Mesothelial cell of epicardium (in vitro differentiated cells): ENCODE measurements at regions not wholly inside any gene's neighbourhood (a gene's known extent, or its start where the extent isn't known, plus 50 kb on each side); places are given as distances from the start of the nearest gene placed in this dataset.

ENCODE experiments used
- DNase-seq, 2 experiments: peaks; one replicate each; pipeline ENCODE4 v3.0.0; 2021; ENCODE audit warnings: low spot score in 2 of 2; ENCODE audit not compliant: unreplicated experiment in 2 of 2
- H3K27ac Mint-ChIP-seq: 2 replicates; pipeline ENCODE4 v1.8.0; 2021; ENCODE audit warnings: mixed read lengths
- H3K27me3 Mint-ChIP-seq: 2 replicates; pipeline ENCODE4 v1.8.0; 2021; ENCODE audit warnings: low read depth, mixed read lengths
- H3K36me3 Mint-ChIP-seq: 2 replicates; pipeline ENCODE4 v1.8.0; 2021; ENCODE audit warnings: mixed read lengths
- H3K4me1 Mint-ChIP-seq: 2 replicates; pipeline ENCODE4 v1.8.0; 2021; ENCODE audit warnings: mixed read lengths
- H3K4me3 Mint-ChIP-seq: 2 replicates; pipeline ENCODE4 v1.8.0; 2021; ENCODE audit warnings: mild to moderate bottlenecking, moderate library complexity, mixed read lengths
- H3K9me3 Mint-ChIP-seq: 2 replicates; pipeline ENCODE4 v1.8.0; 2021; ENCODE audit warnings: mixed read lengths
- CTCF ChIP-seq: fragments of 200-600 bp; sonication (generic); IDR thresholded peaks from one replicate; pipeline ENCODE4 v1.5.0; 2021; ENCODE audit warnings: antibody characterized with exemption; ENCODE audit not compliant: unreplicated experiment

- TF ChIP-seq CTCF: no peak
- H3K9me3 Mint-ChIP-seq: peaks cover 7% of the 10 kb centered on the region
- no peak for DNase-seq
- no peak overlapping the region for H3K4me3 Mint-ChIP-seq
- H3K27ac Mint-ChIP-seq: no peak overlapping the region
- no peaks in the 10 kb centered on the region for H3K36me3 Mint-ChIP-seq
- no peaks in the 10 kb centered on the region for H3K4me1 Mint-ChIP-seq
- peaks cover 14% of the 10 kb centered on the region for H3K27me3 Mint-ChIP-seq
Observed at GRCh38 chr15:53416219-53416940, 343.1 kb downstream of the WDR72 start.

GRCh38 chr15:53414167-53414566, 345.3 kb downstream of the WDR72 start:
- Mint-ChIP-seq H3K36me3 (no peaks in the 10 kb centered on the region), H3K4me3 (no peak overlapping the region), H3K27me3 (peaks cover 9% of the 10 kb centered on the region), H3K27ac (no peak overlapping the region), H3K4me1 (no peaks in the 10 kb centered on the region), H3K9me3 (peaks cover 6% of the 10 kb centered on the region)
- TF ChIP-seq CTCF: no peak
- no peak for DNase-seq

GRCh38 chr15:53412542-53412941, 346.9 kb downstream of the WDR72 start:
- DNase-seq: no peak
- Mint-ChIP-seq H3K4me3 (no peak overlapping the region), H3K27me3 (peaks cover 12% of the 10 kb centered on the region), H3K9me3 (no peaks in the 10 kb centered on the region), H3K4me1 (no peaks in the 10 kb centered on the region), H3K27ac (no peak overlapping the region), H3K36me3 (no peaks in the 10 kb centered on the region)
- no peak for TF ChIP-seq CTCF

- H3K4me3 Mint-ChIP-seq: no peak overlapping the region
- no peaks in the 10 kb centered on the region for H3K9me3 Mint-ChIP-seq
- peaks cover 9% of the 10 kb centered on the region for H3K4me1 Mint-ChIP-seq
- no peaks in the 10 kb centered on the region for H3K36me3 Mint-ChIP-seq
- TF ChIP-seq CTCF: no peak
- DNase-seq: no peak
- no peak overlapping the region for H3K27ac Mint-ChIP-seq
- peaks cover 20% of the 10 kb centered on the region for H3K27me3 Mint-ChIP-seq
Observed at GRCh38 chr15:53404930-53405493, 354.5 kb downstream of the WDR72 start.

GRCh38 chr15:53401503-53401902, 358.0 kb downstream of the WDR72 start:
- no peak for TF ChIP-seq CTCF
- DNase-seq: no peak

More at GRCh38 chr15:53401503-53401902, 358.0 kb downstream of the WDR72 start:
- Mint-ChIP-seq H3K4me1 (peaks cover 11% of the 10 kb centered on the region), H3K9me3 (no peaks in the 10 kb centered on the region), H3K27ac (no peak overlapping the region), H3K36me3 (no peaks in the 10 kb centered on the region), H3K27me3 (peaks cover 7% of the 10 kb centered on the region), H3K4me3 (no peak overlapping the region)
